HepG2 (cell line): ENCODE measurements at regions not wholly inside any gene's neighbourhood (a gene's known extent, or its start where the extent isn't known, plus 50 kb on each side); places are given as distances from the start of the nearest gene placed in this dataset.

Source experiments
- ARHGAP35 ChIP-seq: sonication (generic); formaldehyde crosslinking; IDR thresholded peaks from 2 replicates; pipeline ENCODE4 v1.9.0; 2022; ENCODE audit warnings: mild to moderate bottlenecking, inconsistent platforms, moderate library complexity, missing genetic modification reagents, borderline replicate concordance
- ATF6 ChIP-seq: sonication (generic); formaldehyde crosslinking; conservative IDR thresholded peaks from 2 replicates; pipeline ENCODE4 v1.4.0; 2020; ENCODE audit warnings: missing genetic modification reagents
- HDAC2 ChIP-seq: sonication (generic); formaldehyde crosslinking; IDR thresholded peaks from 2 replicates; pipeline ENCODE4 v1.4.0; 2020; ENCODE audit warnings: missing genetic modification reagents
- POLR2A ChIP-seq, 2 experiments: IDR thresholded peaks; 2 replicates each; pipeline ENCODE4 v1.6.1; 2011; ENCODE audit warnings: low read depth in 2 of 2, low read length in 2 of 2, mild to moderate bottlenecking in 1 of 2, moderate library complexity in 1 of 2; ENCODE audit not compliant: insufficient read depth in 1 of 2
- TAF15 ChIP-seq: fragments of 200-400 bp; formaldehyde crosslinking; IDR thresholded peaks from one replicate; pipeline ENCODE4 v1.6.1; 2018; ENCODE audit warnings: mild to moderate bottlenecking, low read depth, low read length; ENCODE audit not compliant: poor library complexity, severe bottlenecking
- TBX3 ChIP-seq: fragments of 450-650 bp; IDR thresholded peaks from 2 replicates; pipeline ENCODE4 v1.6.1; 2017; ENCODE audit warnings: antibody characterized with exemption, mild to moderate bottlenecking, inconsistent platforms, borderline replicate concordance
- ZNF597 ChIP-seq: sonication (generic); formaldehyde crosslinking; IDR thresholded peaks from 2 replicates; pipeline ENCODE4 v1.5.0; 2020; ENCODE audit warnings: missing genetic modification reagents
- TF ChIP-seq, protein P1 (sequence below): fragments of 450-650 bp; IDR thresholded peaks from 2 replicates; pipeline ENCODE4 v1.6.1; 2016
- TF ChIP-seq, protein P2 (sequence below): sonication (generic); formaldehyde crosslinking; IDR thresholded peaks from 2 replicates; pipeline ENCODE4 v1.5.0; 2020; ENCODE audit warnings: mild to moderate bottlenecking, missing genetic modification reagents, moderate library complexity
- TF ChIP-seq, protein P3 (sequence below): sonication (generic); formaldehyde crosslinking; IDR thresholded peaks from 2 replicates; pipeline ENCODE4 v1.8.1; 2023; ENCODE audit warnings: mild to moderate bottlenecking, missing genetic modification reagents, borderline replicate concordance

DNA sequence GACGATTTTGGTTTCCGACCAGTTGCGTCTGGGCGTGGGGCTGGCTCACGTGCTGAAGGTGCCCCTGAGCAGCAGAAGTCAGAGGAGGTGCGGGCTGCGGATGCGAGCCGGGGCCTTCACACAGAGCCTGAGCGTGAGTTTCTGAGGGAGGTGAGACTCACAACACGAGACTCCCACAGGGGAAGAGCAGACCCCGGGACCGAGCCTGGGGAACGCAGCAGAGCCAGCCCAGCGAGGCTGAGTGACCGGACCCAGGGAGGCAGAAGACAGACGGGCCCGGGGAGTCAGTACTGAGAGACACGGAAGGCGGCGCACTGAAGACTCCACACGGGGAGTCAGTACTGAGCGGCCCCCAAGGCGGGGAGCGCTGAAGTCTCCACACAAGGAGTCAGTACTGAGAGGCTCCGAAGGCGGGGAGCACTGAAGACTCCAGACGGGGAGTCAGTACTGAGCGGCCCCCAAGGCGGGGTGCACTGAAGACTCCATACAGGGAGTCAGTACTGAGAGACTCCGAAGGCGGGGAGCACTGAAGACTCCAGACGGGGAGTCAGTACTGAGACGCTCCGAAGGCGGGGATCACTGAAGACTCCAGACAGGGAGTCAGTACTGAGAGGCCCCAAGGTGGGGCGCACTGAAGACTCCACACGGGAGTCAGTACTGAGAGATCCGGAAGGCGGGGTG is 77.8 kb downstream of the DLL1 start:
- no peak for TF ChIP-seq TBX3
- TF ChIP-seq ARHGAP35 (CRISPR knock-in tag): no peak
- no peak for TF ChIP-seq ATF6 (CRISPR knock-in tag)
- TF ChIP-seq, protein P1, sequence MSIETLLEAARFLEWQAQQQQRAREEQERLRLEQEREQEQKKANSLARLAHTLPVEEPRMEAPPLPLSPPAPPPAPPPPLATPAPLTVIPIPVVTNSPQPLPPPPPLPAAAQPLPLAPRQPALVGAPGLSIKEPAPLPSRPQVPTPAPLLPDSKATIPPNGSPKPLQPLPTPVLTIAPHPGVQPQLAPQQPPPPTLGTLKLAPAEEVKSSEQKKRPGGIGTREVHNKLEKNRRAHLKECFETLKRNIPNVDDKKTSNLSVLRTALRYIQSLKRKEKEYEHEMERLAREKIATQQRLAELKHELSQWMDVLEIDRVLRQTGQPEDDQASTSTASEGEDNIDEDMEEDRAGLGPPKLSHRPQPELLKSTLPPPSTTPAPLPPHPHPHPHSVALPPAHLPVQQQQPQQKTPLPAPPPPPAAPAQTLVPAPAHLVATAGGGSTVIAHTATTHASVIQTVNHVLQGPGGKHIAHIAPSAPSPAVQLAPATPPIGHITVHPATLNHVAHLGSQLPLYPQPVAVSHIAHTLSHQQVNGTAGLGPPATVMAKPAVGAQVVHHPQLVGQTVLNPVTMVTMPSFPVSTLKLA: no peak
- TF ChIP-seq ZNF597: no peak
- TF ChIP-seq, protein P2, sequence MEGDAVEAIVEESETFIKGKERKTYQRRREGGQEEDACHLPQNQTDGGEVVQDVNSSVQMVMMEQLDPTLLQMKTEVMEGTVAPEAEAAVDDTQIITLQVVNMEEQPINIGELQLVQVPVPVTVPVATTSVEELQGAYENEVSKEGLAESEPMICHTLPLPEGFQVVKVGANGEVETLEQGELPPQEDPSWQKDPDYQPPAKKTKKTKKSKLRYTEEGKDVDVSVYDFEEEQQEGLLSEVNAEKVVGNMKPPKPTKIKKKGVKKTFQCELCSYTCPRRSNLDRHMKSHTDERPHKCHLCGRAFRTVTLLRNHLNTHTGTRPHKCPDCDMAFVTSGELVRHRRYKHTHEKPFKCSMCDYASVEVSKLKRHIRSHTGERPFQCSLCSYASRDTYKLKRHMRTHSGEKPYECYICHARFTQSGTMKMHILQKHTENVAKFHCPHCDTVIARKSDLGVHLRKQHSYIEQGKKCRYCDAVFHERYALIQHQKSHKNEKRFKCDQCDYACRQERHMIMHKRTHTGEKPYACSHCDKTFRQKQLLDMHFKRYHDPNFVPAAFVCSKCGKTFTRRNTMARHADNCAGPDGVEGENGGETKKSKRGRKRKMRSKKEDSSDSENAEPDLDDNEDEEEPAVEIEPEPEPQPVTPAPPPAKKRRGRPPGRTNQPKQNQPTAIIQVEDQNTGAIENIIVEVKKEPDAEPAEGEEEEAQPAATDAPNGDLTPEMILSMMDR (CRISPR knock-in tag): no peak
- TF ChIP-seq TAF15: no peak
- no peak for TF ChIP-seq POLR2A (IDR thresholded peaks at IDR 0.05; ENCODE audit: insufficient read depth in 1 of 2, low read depth in 2 of 2, low read length in 2 of 2)
- TF ChIP-seq HDAC2 (CRISPR knock-in tag): no peak
- TF ChIP-seq, protein P3, sequence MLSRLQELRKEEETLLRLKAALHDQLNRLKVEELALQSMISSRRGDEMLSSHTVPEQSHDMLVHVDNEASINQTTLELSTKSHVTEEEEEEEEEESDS: no peak
